Neural cell (in vitro differentiated cells): ENCODE measurements at regions not wholly inside any gene's neighbourhood (a gene's known extent, or its start where the extent isn't known, plus 50 kb on each side); places are given as distances from the start of the nearest gene placed in this dataset.

ENCODE experiments used
- CTCF ChIP-seq: fragments of 450-650 bp; IDR thresholded peaks from 2 replicates; pipeline ENCODE4 v1.5.1; 2014; ENCODE audit warnings: antibody characterized with exemption, mild to moderate bottlenecking, moderate library complexity; ENCODE audit not compliant: poor library complexity, severe bottlenecking
- EP300 ChIP-seq: fragments of 450-650 bp; conservative IDR thresholded peaks from 2 replicates; pipeline ENCODE4 v1.6.1; 2014; ENCODE audit warnings: antibody characterized with exemption, mild to moderate bottlenecking, moderate library complexity; ENCODE audit not compliant: poor library complexity, severe bottlenecking
- EZH2 ChIP-seq: fragments of 200-600, 300-800 bp; shearing (Covaris generic), sonication (generic); IDR thresholded peaks from 2 replicates; pipeline ENCODE4 v1.6.1; 2014; ENCODE audit warnings: antibody characterized with exemption, low read length, borderline replicate concordance, mild to moderate bottlenecking; ENCODE audit not compliant: insufficient read depth, poor library complexity, severe bottlenecking
- POLR2AphosphoS5 ChIP-seq: IDR thresholded peaks from 2 replicates; pipeline ENCODE4 v1.6.1; 2012
- TAF1 ChIP-seq: IDR thresholded peaks from 2 replicates; pipeline ENCODE4 v1.6.1; 2012; ENCODE audit warnings: low read depth

GRCh38 chr1:74895411-74895810 lies 162.5 kb downstream of the TYW3 start:
- no peak for TF ChIP-seq EZH2
- TF ChIP-seq CTCF = no peak
- no peak for TF ChIP-seq POLR2AphosphoS5
- no peak for TF ChIP-seq EP300
- no peak for TF ChIP-seq TAF1
